CD14-positive monocyte (primary cell): ENCODE measurements at regions not wholly inside any gene's neighbourhood (a gene's known extent, or its start where the extent isn't known, plus 50 kb on each side); places are given as distances from the start of the nearest gene placed in this dataset.
"Not testable (repeated sequence)": the region's sequence is repeated elsewhere in the genome, so short reads cannot be mapped to it uniquely, and the experiment has no call there.

Experiments
- DNase-seq, 3 donors: peaks; one replicate each; pipeline ENCODE4 v3.0.0-alpha.2; 2011 to 2022
- H2AFZ ChIP-seq: 2 replicates; pipeline ENCODE4 v1.6.0; 2012; ENCODE audit warnings: mild to moderate bottlenecking, low read depth, low read length, inconsistent platforms; ENCODE audit not compliant: insufficient read depth, poor library complexity, severe bottlenecking
- H3K27ac ChIP-seq, 2 donors: 1 replicate in 1 of 2; 2 replicates in 1 of 2; pipeline ENCODE4 v1.5.1; 2012 to 2013; ENCODE audit warnings: low read length in 2 of 2, control low read depth in 1 of 2, inconsistent platforms in 1 of 2, low read depth in 1 of 2, mild to moderate bottlenecking in 1 of 2
- H3K27me3 ChIP-seq, 2 donors: one replicate each; pipeline versions ENCODE4 v1.6.0 to v1.6.1; 2011 to 2013; ENCODE audit warnings: low read length in 2 of 2; ENCODE audit not compliant: control insufficient read depth in 2 of 2, insufficient read depth in 2 of 2
- H3K36me3 ChIP-seq, 2 donors: replicated peaks in 1 of 2; 1 replicate in 1 of 2; 2 replicates in 1 of 2; pipeline versions ENCODE4 v1.5.1 to v1.6.1; 2012 to 2013; ENCODE audit warnings: low read length in 2 of 2, control low read depth in 1 of 2, inconsistent platforms in 1 of 2, mild to moderate bottlenecking in 1 of 2; ENCODE audit not compliant: insufficient read depth in 2 of 2, control insufficient read depth in 1 of 2
- H3K4me1 ChIP-seq, 2 donors: 1 replicate in 1 of 2; 2 replicates in 1 of 2; pipeline versions ENCODE4 v1.5.1 to v1.6.1; 2012 to 2013; ENCODE audit warnings: low read length in 2 of 2, control low read depth in 1 of 2, inconsistent platforms in 1 of 2, mild to moderate bottlenecking in 1 of 2, moderate library complexity in 1 of 2; ENCODE audit not compliant: insufficient read depth in 2 of 2, control insufficient read depth in 1 of 2
- H3K4me2 ChIP-seq: replicated peaks from 2 replicates; pipeline ENCODE3; 2012; ENCODE audit warnings: low read length, moderate library complexity, mild to moderate bottlenecking; ENCODE audit not compliant: poor library complexity, severe bottlenecking; ENCODE audit errors: extremely low read depth
- H3K4me3 ChIP-seq, 3 experiments: fragments of 200-600 bp in 1 of 3; sonication (generic) in 1 of 3; replicated peaks in 1 of 3; 1 replicate in 2 of 3; 2 replicates in 1 of 3; pipeline ENCODE4 v1.5.1; 2011 to 2013; ENCODE audit warnings: low read length in 3 of 3, mild to moderate bottlenecking in 3 of 3, control low read depth in 2 of 3, low read depth in 2 of 3, inconsistent platforms in 1 of 3, moderate library complexity in 1 of 3
- H3K79me2 ChIP-seq: 2 replicates; pipeline ENCODE4 v1.6.0; 2012; ENCODE audit warnings: mild to moderate bottlenecking, control low read depth, inconsistent platforms, low read length, moderate library complexity; ENCODE audit not compliant: insufficient read depth
- H3K9ac ChIP-seq: 2 replicates; pipeline ENCODE4 v1.6.0; 2017; ENCODE audit warnings: low read length, mild to moderate bottlenecking; ENCODE audit not compliant: insufficient read depth, poor library complexity, severe bottlenecking
- H3K9me3 ChIP-seq, 2 donors: replicated peaks in 1 of 2; 1 replicate in 1 of 2; 2 replicates in 1 of 2; pipeline versions ENCODE4 v1.5.1 to v1.6.1; 2012 to 2013; ENCODE audit warnings: low read length in 2 of 2, control low read depth in 1 of 2; ENCODE audit not compliant: control insufficient read depth in 1 of 2, insufficient read depth in 1 of 2
- H4K20me1 ChIP-seq: 2 replicates; pipeline ENCODE4 v1.6.0; 2012; ENCODE audit warnings: mild to moderate bottlenecking, low read length, control low read depth, moderate library complexity; ENCODE audit not compliant: insufficient read depth
- H3K27ac Mint-ChIP-seq, 7 donors: one replicate each; pipeline ENCODE4 v1.8.0; 2020; ENCODE audit warnings: mild to moderate bottlenecking in 7 of 7, mixed read lengths in 7 of 7, moderate library complexity in 6 of 7, inconsistent platforms in 2 of 7
- H3K27me3 Mint-ChIP-seq, 3 donors: one replicate each; pipeline ENCODE4 v1.8.0; 2021 to 2022; ENCODE audit warnings: low read depth in 3 of 3, mild to moderate bottlenecking in 3 of 3, mixed read lengths in 3 of 3, moderate library complexity in 3 of 3, inconsistent platforms in 1 of 3
- H3K36me3 Mint-ChIP-seq, 2 donors: one replicate each; pipeline ENCODE4 v1.8.0; 2020; ENCODE audit warnings: mixed read lengths in 2 of 2, inconsistent platforms in 1 of 2, mild to moderate bottlenecking in 1 of 2
- H3K4me1 Mint-ChIP-seq: one replicate; pipeline ENCODE4 v1.8.0; 2020; ENCODE audit warnings: mild to moderate bottlenecking, mixed read lengths
- H3K4me3 Mint-ChIP-seq, 2 donors: one replicate each; pipeline ENCODE4 v1.8.0; 2020; ENCODE audit warnings: mild to moderate bottlenecking in 2 of 2, mixed read lengths in 2 of 2, moderate library complexity in 1 of 2
- H3K9me3 Mint-ChIP-seq, 7 donors: one replicate each; pipeline ENCODE4 v1.8.0; 2020 to 2022; ENCODE audit warnings: mixed read lengths in 7 of 7, mild to moderate bottlenecking in 6 of 7, moderate library complexity in 6 of 7, inconsistent platforms in 2 of 7
- WGBS: methylation state at CpG from one replicate; pipeline ENCODE4 v1.1.5; 2013; ENCODE audit warnings: missing lambda C conversion rate; ENCODE audit not compliant: insufficient coverage; 5-methylcytosine and 5-hydroxymethylcytosine counted together
- intact Hi-C, 2 donors: fragments of 100-400 bp; cut with micrococcal nuclease; formaldehyde crosslinking; loops; one replicate each; pipeline versions ENCODE4 v1.15.0 to v1.15.1; 2023
- TF ChIP-seq, protein P1 (sequence below): fragments of 200-600 bp; IDR thresholded peaks from one replicate; pipeline ENCODE4 v1.8.0; 2022; ENCODE audit warnings: antibody characterized with exemption, mild to moderate bottlenecking

- Histone ChIP-seq H3K36me3 (no peaks in the 10 kb centered on the region), H2AFZ (no peak overlapping the region), H3K79me2 (no peaks in the 10 kb centered on the region), H3K27ac (no peak overlapping the region), H3K9me3 (peaks cover 0 to 5% of the 10 kb centered on the region in 2 donors), H4K20me1 (no peaks in the 10 kb centered on the region), H3K4me1 (no peaks in the 10 kb centered on the region), H3K9ac (no peak overlapping the region), H3K4me3 (no peak overlapping the region), H3K4me2 (no peak overlapping the region), H3K27me3 (no peaks in the 10 kb centered on the region)
- 93% methylated on average over 3 of the region's 8 CpGs for WGBS
- Mint-ChIP-seq H3K27ac (no peak overlapping the region), H3K4me1 (no peaks in the 10 kb centered on the region), H3K4me3 (no peak overlapping the region), H3K36me3 (no peaks in the 10 kb centered on the region), H3K27me3 (peaks cover 0 to 1% (median 1%) of the 10 kb centered on the region in 3 donors), H3K9me3 (peaks cover 4 to 26% (median 6%) of the 10 kb centered on the region in 7 donors)
- intact Hi-C loops = no loop called here
- TF ChIP-seq, protein P1, sequence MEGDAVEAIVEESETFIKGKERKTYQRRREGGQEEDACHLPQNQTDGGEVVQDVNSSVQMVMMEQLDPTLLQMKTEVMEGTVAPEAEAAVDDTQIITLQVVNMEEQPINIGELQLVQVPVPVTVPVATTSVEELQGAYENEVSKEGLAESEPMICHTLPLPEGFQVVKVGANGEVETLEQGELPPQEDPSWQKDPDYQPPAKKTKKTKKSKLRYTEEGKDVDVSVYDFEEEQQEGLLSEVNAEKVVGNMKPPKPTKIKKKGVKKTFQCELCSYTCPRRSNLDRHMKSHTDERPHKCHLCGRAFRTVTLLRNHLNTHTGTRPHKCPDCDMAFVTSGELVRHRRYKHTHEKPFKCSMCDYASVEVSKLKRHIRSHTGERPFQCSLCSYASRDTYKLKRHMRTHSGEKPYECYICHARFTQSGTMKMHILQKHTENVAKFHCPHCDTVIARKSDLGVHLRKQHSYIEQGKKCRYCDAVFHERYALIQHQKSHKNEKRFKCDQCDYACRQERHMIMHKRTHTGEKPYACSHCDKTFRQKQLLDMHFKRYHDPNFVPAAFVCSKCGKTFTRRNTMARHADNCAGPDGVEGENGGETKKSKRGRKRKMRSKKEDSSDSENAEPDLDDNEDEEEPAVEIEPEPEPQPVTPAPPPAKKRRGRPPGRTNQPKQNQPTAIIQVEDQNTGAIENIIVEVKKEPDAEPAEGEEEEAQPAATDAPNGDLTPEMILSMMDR = no peak
- no peak for DNase-seq
Observed at GRCh38 chr16:7772722-7773121, 440.1 kb downstream of the RBFOX1 start.

DNA sequence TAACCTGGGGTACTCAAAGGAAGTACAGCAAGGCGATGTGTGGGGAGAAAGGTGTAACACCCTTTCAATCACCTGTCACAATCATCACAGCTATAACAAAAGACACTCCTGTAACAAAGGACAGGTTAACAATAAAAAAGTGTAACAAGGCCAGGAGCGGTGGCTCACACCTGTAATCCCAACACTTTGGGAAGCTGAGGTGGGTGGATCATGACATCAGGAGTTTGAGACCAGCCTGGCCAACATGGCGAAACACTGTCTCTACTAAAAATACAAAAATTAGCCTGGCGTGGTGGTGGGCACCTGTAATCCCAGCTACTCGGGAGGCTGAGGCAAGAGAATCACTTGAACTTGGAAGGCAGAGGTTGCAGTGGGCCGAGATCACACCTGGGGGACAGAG lies 436.4 kb downstream of the RBFOX1 start:
- H3K9me3 Mint-ChIP-seq = peaks cover 0 to 18% (median 6%) of the 10 kb centered on the region in 7 donors
- H3K4me1 ChIP-seq, H3K4me1 Mint-ChIP-seq, H3K27ac Mint-ChIP-seq, H3K79me2 ChIP-seq, intact Hi-C loops, H3K36me3 ChIP-seq, H3K36me3 Mint-ChIP-seq, H3K9ac ChIP-seq, H3K27me3 ChIP-seq, H3K27me3 Mint-ChIP-seq, H3K4me3 ChIP-seq, H3K27ac ChIP-seq, DNase-seq, H3K4me3 Mint-ChIP-seq, H2AFZ ChIP-seq, H3K9me3 ChIP-seq, H3K4me2 ChIP-seq, H4K20me1 ChIP-seq: not testable (repeated sequence)
- WGBS = 100% methylated on average over 2 of the region's 6 CpGs
